ENCODE measurements at regions not wholly inside any gene's neighbourhood (a gene's known extent, or its start where the extent isn't known, plus 50 kb on each side); places are given as distances from the start of the nearest gene placed in this dataset.

- Histone ChIP-seq H3K4me1 (no peaks in the 10 kb centered on the region), H3K27me3 (no peaks in the 10 kb centered on the region), H3K9me3 (peaks cover 0 to 21% (median 1%) of the 10 kb centered on the region in 4 donors), H3K4me3 (no peak overlapping the region), H3K27ac (no peak overlapping the region), H3K36me3 (peaks cover 0 to 31% (median 6%) of the 10 kb centered on the region in 3 donors)
- TF ChIP-seq CTCF (IDR thresholded peaks at IDR 0.05) (no peak), EP300 (IDR thresholded peaks at IDR 0.05) (no peak), POLR2A (IDR thresholded peaks at IDR 0.05) (no peak)
- DNase-seq (ENCODE audit: low spot score in 2 of 2), result no peak
- WGBS, 2 donors, result 87 to 96% methylated on average over 2 of the region's 2 CpGs
Observed at GRCh38 chr7:112897839-112898431, 107.7 kb upstream of the TMEM168 start.

- WGBS, 2 donors, result 95 to 98% methylated on average over 10 of the region's 10 CpGs
- H3K9me3 ChIP-seq, result peaks cover 0 to 19% (median 1%) of the 10 kb centered on the region in 4 donors
- DNase-seq (ENCODE audit: low spot score in 2 of 2), result no peak
- no peak overlapping the region for H3K27ac ChIP-seq
- no peak overlapping the region for H3K4me3 ChIP-seq
- H3K4me1 ChIP-seq, result no peaks in the 10 kb centered on the region
- TF ChIP-seq EP300 (IDR thresholded peaks at IDR 0.05), result no peak
- no peak for TF ChIP-seq POLR2A (IDR thresholded peaks at IDR 0.05)
- TF ChIP-seq CTCF (IDR thresholded peaks at IDR 0.05), result no peak
- peaks cover 0 to 37% (median 8%) of the 10 kb centered on the region in 3 donors for H3K36me3 ChIP-seq
- H3K27me3 ChIP-seq, result no peaks in the 10 kb centered on the region
Observed at GRCh38 chr7:112896026-112896601, 105.9 kb upstream of the TMEM168 start.

GRCh38 chr7:112892263-112892662, 102.1 kb upstream of the TMEM168 start:
- Histone ChIP-seq H3K27me3 (no peaks in the 10 kb centered on the region), H3K4me3 (no peak overlapping the region), H3K27ac (no peak overlapping the region), H3K4me1 (no peaks in the 10 kb centered on the region), H3K36me3 (peaks cover 0 to 25% (median 8%) of the 10 kb centered on the region in 3 donors), H3K9me3 (no peaks in the 10 kb centered on the region)
- TF ChIP-seq EP300 (IDR thresholded peaks at IDR 0.05), result no peak
- TF ChIP-seq POLR2A (IDR thresholded peaks at IDR 0.05), result no peak
- no peak for TF ChIP-seq CTCF (IDR thresholded peaks at IDR 0.05)
- DNase-seq (ENCODE audit: low spot score in 2 of 2), result no peak
- 92 to 94% methylated on average over 2 of the region's 2 CpGs for WGBS, 2 donors

- no peak overlapping the region for H3K4me3 ChIP-seq
- no peak for DNase-seq (ENCODE audit: low spot score in 2 of 2)
- peaks cover 0 to 25% (median 8%) of the 10 kb centered on the region in 3 donors for H3K36me3 ChIP-seq
- TF ChIP-seq POLR2A (IDR thresholded peaks at IDR 0.05) (no peak), CTCF (IDR thresholded peaks at IDR 0.05) (no peak), EP300 (IDR thresholded peaks at IDR 0.05) (no peak)
- H3K27me3 ChIP-seq, result no peaks in the 10 kb centered on the region
- peaks cover 0 to 2% (median 0%) of the 10 kb centered on the region in 4 donors for H3K4me1 ChIP-seq
- no peak overlapping the region for H3K27ac ChIP-seq
- H3K9me3 ChIP-seq, result no peaks in the 10 kb centered on the region
Observed at GRCh38 chr7:112891698-112892097, 101.5 kb upstream of the TMEM168 start.

GRCh38 chr7:112889834-112890438, 99.7 kb upstream of the TMEM168 start:
- no peak for DNase-seq (ENCODE audit: low spot score in 2 of 2)
- no peak for TF ChIP-seq POLR2A (IDR thresholded peaks at IDR 0.05)
- no peak for TF ChIP-seq EP300 (IDR thresholded peaks at IDR 0.05)
- no peak for TF ChIP-seq CTCF (IDR thresholded peaks at IDR 0.05)
- Histone ChIP-seq H3K4me1 (peaks cover 0 to 2% (median 0%) of the 10 kb centered on the region in 4 donors), H3K27ac (no peak overlapping the region), H3K36me3 (peaks cover 0 to 25% (median 8%) of the 10 kb centered on the region in 3 donors), H3K4me3 (no peak overlapping the region), H3K27me3 (no peaks in the 10 kb centered on the region), H3K9me3 (no peaks in the 10 kb centered on the region)
- 82 to 88% methylated on average over 6 of the region's 6 CpGs for whole genome bisulfite sequencing, 2 donors
